ENCODE measurements at regions not wholly inside any gene's neighbourhood (a gene's known extent, or its start where the extent isn't known, plus 50 kb on each side); places are given as distances from the start of the nearest gene placed in this dataset.

DNA sequence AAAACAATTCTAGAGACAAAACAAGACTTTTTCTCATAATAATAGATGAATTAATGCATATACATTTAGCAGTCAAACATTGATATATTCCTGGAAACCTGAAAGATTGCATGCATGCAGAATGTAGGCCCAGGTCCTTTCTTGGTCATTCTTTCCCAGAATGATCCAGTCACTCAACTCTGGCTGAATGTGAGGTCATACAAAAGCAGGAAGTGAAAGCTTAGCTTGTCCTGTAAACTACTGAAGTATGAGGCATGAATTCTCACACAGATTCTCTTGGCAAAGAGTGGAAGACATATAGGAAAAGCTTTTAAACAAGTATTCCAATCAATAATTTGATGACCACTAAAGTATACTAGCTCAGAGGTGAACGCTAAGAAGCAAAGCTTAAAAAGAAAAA is 253.9 kb downstream of the PPP1R3A start:
- Histone ChIP-seq H3K9me3 (ENCODE audit: low read length) (no peaks in the 10 kb centered on the region), H4K20me1 (ENCODE audit: insufficient read depth) (no peaks in the 10 kb centered on the region), H3K27me3 (ENCODE audit: insufficient read depth, low read depth, low read length) (no peaks in the 10 kb centered on the region), H3K9me2 (ENCODE audit: insufficient read depth, low read length) (no peaks in the 10 kb centered on the region), H3K79me2 (replicated peaks; ENCODE audit: insufficient read depth, low read length) (no peaks in the 10 kb centered on the region), H3K4me2 (ENCODE audit: low read length) (no peak overlapping the region), H3K4me3 (ENCODE audit: low read length) (no peak overlapping the region), H3F3A (ENCODE audit: insufficient read depth, low read length, poor library complexity, severe bottlenecking) (no peaks in the 10 kb centered on the region), H3K36me3 (ENCODE audit: insufficient read depth, low read length) (no peaks in the 10 kb centered on the region), H3K9ac (ENCODE audit: low read length) (no peak overlapping the region), H2AFZ (ENCODE audit: low read depth, low read length) (no peak overlapping the region), H3K27ac (ENCODE audit: low read length) (no peak overlapping the region)
- TF ChIP-seq SMC3 (conservative IDR thresholded peaks at IDR 0.05; ENCODE audit: poor library complexity) (no peak), TAF1 (IDR thresholded peaks at IDR 0.05; ENCODE audit: low read depth) (no peak), RAD21 (conservative IDR thresholded peaks at IDR 0.05) (no peak), EP300 (conservative IDR thresholded peaks at IDR 0.05; ENCODE audit: poor library complexity, severe bottlenecking) (no peak), MXI1 (conservative IDR thresholded peaks at IDR 0.05; ENCODE audit: poor library complexity, severe bottlenecking) (no peak), POLR2AphosphoS5 (IDR thresholded peaks at IDR 0.05) (no peak), CTCF (IDR thresholded peaks at IDR 0.05; ENCODE audit: poor library complexity, severe bottlenecking) (no peak), REST (IDR thresholded peaks at IDR 0.05; ENCODE audit: borderline replicate concordance) (no peak), EZH2 (IDR thresholded peaks at IDR 0.05; ENCODE audit: borderline replicate concordance, insufficient read depth, low read length, poor library complexity, severe bottlenecking) (no peak)

DNA sequence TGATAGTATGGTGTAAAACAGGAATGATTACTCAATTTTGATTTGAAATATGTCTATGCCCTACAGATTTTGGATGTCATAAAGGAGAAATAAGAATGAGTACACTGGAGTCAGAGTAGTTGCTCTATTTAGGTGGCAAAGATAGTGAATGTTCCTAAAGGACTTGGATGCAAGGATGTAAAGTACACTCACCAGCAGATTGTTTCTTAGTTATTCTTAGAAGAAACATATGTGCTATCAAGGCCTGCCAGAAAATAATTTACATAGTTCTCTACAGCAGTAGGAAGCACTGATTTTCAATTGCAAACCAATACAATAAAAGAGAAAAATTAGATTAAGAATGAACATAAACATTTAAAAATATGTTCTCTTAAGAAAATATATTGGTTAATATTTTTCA is 259.4 kb downstream of the PPP1R3A start:
- H3K4me3 ChIP-seq (ENCODE audit: low read length) = no peak overlapping the region
- H3K27me3 ChIP-seq (ENCODE audit: insufficient read depth, low read depth, low read length) = no peaks in the 10 kb centered on the region
- no peaks in the 10 kb centered on the region for H3K36me3 ChIP-seq (ENCODE audit: insufficient read depth, low read length)
- no peaks in the 10 kb centered on the region for H3K9me3 ChIP-seq (ENCODE audit: low read length)
- no peak overlapping the region for H3K4me2 ChIP-seq (ENCODE audit: low read length)
- no peaks in the 10 kb centered on the region for H3K79me2 ChIP-seq (replicated peaks; ENCODE audit: insufficient read depth, low read length)
- H2AFZ ChIP-seq (ENCODE audit: low read depth, low read length) = no peak overlapping the region
- TF ChIP-seq RAD21 (conservative IDR thresholded peaks at IDR 0.05) = no peak
- no peaks in the 10 kb centered on the region for H3F3A ChIP-seq (ENCODE audit: insufficient read depth, low read length, poor library complexity, severe bottlenecking)
- no peak overlapping the region for H3K9ac ChIP-seq (ENCODE audit: low read length)
- H3K27ac ChIP-seq (ENCODE audit: low read length) = no peak overlapping the region
- H4K20me1 ChIP-seq (ENCODE audit: insufficient read depth) = no peaks in the 10 kb centered on the region
- H3K9me2 ChIP-seq (ENCODE audit: insufficient read depth, low read length) = no peaks in the 10 kb centered on the region

DNA sequence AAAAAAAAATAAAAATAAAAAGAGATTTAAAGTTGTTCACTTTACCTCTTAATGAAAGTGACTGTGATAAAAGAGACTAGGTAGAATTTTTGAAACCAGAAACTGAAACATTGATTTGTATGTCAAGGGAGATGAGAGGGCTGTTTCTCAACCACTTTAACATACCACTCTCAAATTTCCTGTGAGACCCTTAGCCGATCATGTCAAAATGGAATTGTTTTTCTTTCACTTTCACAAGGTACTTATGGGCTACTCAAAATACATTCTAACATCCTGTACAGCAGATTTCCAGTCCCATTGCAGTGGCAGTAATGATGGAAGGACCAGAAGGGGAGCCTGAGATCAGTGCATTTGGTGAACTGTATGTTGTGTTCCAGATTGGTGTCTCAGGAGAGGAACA is 261.2 kb downstream of the PPP1R3A start:
- Histone ChIP-seq H3K9me3 (ENCODE audit: low read length) (no peaks in the 10 kb centered on the region), H3K27me3 (ENCODE audit: insufficient read depth, low read depth, low read length) (no peaks in the 10 kb centered on the region), H4K20me1 (ENCODE audit: insufficient read depth) (no peaks in the 10 kb centered on the region), H2AFZ (ENCODE audit: low read depth, low read length) (no peak overlapping the region), H3K9ac (ENCODE audit: low read length) (no peak overlapping the region), H3K4me3 (ENCODE audit: low read length) (no peak overlapping the region), H3K79me2 (replicated peaks; ENCODE audit: insufficient read depth, low read length) (no peaks in the 10 kb centered on the region), H3K36me3 (ENCODE audit: insufficient read depth, low read length) (no peaks in the 10 kb centered on the region), H3K4me2 (ENCODE audit: low read length) (no peak overlapping the region), H3F3A (ENCODE audit: insufficient read depth, low read length, poor library complexity, severe bottlenecking) (no peaks in the 10 kb centered on the region), H3K9me2 (ENCODE audit: insufficient read depth, low read length) (no peaks in the 10 kb centered on the region), H3K27ac (ENCODE audit: low read length) (no peak overlapping the region)
- TF ChIP-seq CTCF (IDR thresholded peaks at IDR 0.05; ENCODE audit: poor library complexity, severe bottlenecking) = no peak
- no peak for TF ChIP-seq MXI1 (conservative IDR thresholded peaks at IDR 0.05; ENCODE audit: poor library complexity, severe bottlenecking)
- no peak for TF ChIP-seq TAF1 (IDR thresholded peaks at IDR 0.05; ENCODE audit: low read depth)
- no peak for TF ChIP-seq REST (IDR thresholded peaks at IDR 0.05; ENCODE audit: borderline replicate concordance)
- TF ChIP-seq POLR2AphosphoS5 (IDR thresholded peaks at IDR 0.05) = no peak
- no peak for TF ChIP-seq EP300 (conservative IDR thresholded peaks at IDR 0.05; ENCODE audit: poor library complexity, severe bottlenecking)
- no peak for TF ChIP-seq SMC3 (conservative IDR thresholded peaks at IDR 0.05; ENCODE audit: poor library complexity)
- TF ChIP-seq EZH2 (IDR thresholded peaks at IDR 0.05; ENCODE audit: borderline replicate concordance, insufficient read depth, low read length, poor library complexity, severe bottlenecking) = no peak
- TF ChIP-seq RAD21 (conservative IDR thresholded peaks at IDR 0.05) = no peak
